CD4-positive, alpha-beta T cell (primary cell): ENCODE measurements at regions not wholly inside any gene's neighbourhood (a gene's known extent, or its start where the extent isn't known, plus 50 kb on each side); places are given as distances from the start of the nearest gene placed in this dataset.

Experiments
- ATAC-seq: fragments of 200-7000 bp; cut with Tn5 transposase; one replicate; pipeline ENCODE4 v1.10.0; 2022; ENCODE audit warnings: mild to moderate bottlenecking; ENCODE audit not compliant: poor library complexity
- CTCF ChIA-PET: fragments of 350-600 bp; sonication (Branson Sonifier 250); formaldehyde crosslinking; loops from one replicate; lab custom pipeline; 2021; ENCODE audit warnings: antibody characterized with exemption, inconsistent platforms; lab: Charles Lee
- POLR2A ChIA-PET: fragments of 350-600 bp; sonication (Branson Sonifier 250); formaldehyde crosslinking; loops from one replicate; lab custom pipeline; 2021; ENCODE audit warnings: antibody characterized with exemption, inconsistent platforms; lab: Charles Lee
- DNase-seq, 14 experiments: peaks; one replicate each; pipeline ENCODE4 v3.0.0-alpha.2; 2013 to 2020; ENCODE audit warnings: mixed read lengths in 2 of 14
- H3K27ac ChIP-seq, 2 donors: one replicate each; pipeline versions ENCODE4 v1.5.1 to v1.7.0; 2013; ENCODE audit warnings: low read length in 2 of 2, low read depth in 1 of 2, mild to moderate bottlenecking in 1 of 2
- H3K27me3 ChIP-seq, 2 experiments: 1 replicate in 1 of 2; 2 replicates in 1 of 2; pipeline versions ENCODE4 v1.6.1 to v1.7.0; 2013; ENCODE audit warnings: low read length in 2 of 2, control low read depth in 1 of 2, mild to moderate bottlenecking in 1 of 2, moderate library complexity in 1 of 2; ENCODE audit not compliant: insufficient read depth in 2 of 2, control insufficient read depth in 1 of 2
- H3K36me3 ChIP-seq: one replicate; pipeline ENCODE4 v1.6.1; 2013; ENCODE audit warnings: low read length, control low read depth; ENCODE audit not compliant: insufficient read depth
- H3K4me1 ChIP-seq: one replicate; pipeline ENCODE4 v1.6.1; 2013; ENCODE audit warnings: low read length, control low read depth; ENCODE audit not compliant: insufficient read depth
- H3K4me3 ChIP-seq: one replicate; pipeline ENCODE4 v1.5.1; 2013; ENCODE audit warnings: mild to moderate bottlenecking, low read length, moderate library complexity
- H3K9me3 ChIP-seq, 2 experiments: 1 replicate in 1 of 2; 2 replicates in 1 of 2; pipeline versions ENCODE4 v1.6.1 to v1.7.0; 2013; ENCODE audit warnings: low read length in 2 of 2, mild to moderate bottlenecking in 2 of 2, control low read depth in 1 of 2, moderate library complexity in 1 of 2; ENCODE audit not compliant: control insufficient read depth in 1 of 2, insufficient read depth in 1 of 2
- H3K27ac Mint-ChIP-seq: one replicate; pipeline ENCODE4 v1.8.0; 2020; ENCODE audit warnings: mixed read lengths
- H3K27me3 Mint-ChIP-seq: one replicate; pipeline ENCODE4 v1.8.0; 2021; ENCODE audit warnings: mixed read lengths
- H3K36me3 Mint-ChIP-seq: one replicate; pipeline ENCODE4 v1.8.0; 2021; ENCODE audit warnings: low read depth, mixed read lengths
- H3K4me1 Mint-ChIP-seq: one replicate; pipeline ENCODE4 v1.8.0; 2021; ENCODE audit warnings: low read depth, mixed read lengths
- H3K4me3 Mint-ChIP-seq: one replicate; pipeline ENCODE4 v1.8.0; 2020; ENCODE audit warnings: mild to moderate bottlenecking, mixed read lengths
- H3K9me3 Mint-ChIP-seq: one replicate; pipeline ENCODE4 v1.8.0; 2020; ENCODE audit warnings: mixed read lengths
- CTCF ChIP-seq: fragments of 200-600 bp; IDR thresholded peaks from one replicate; pipeline ENCODE4 v1.8.0; 2022; ENCODE audit warnings: antibody characterized with exemption, mild to moderate bottlenecking
- intact Hi-C, 2 experiments: fragments of 100-400 bp; cut with DNase I in 1 of 2; cut with micrococcal nuclease in 1 of 2; formaldehyde crosslinking; loops; one replicate each; pipeline versions ENCODE4 v1.15.1 to v1.9.0; 2023 to 2025; cut with DNase I, micrococcal nuclease

GRCh38 chr19:28899703-28900102 lies 313.2 kb downstream of the UQCRFS1 start:
- Mint-ChIP-seq H3K4me1 (no peaks in the 10 kb centered on the region), H3K27ac (no peak overlapping the region), H3K4me3 (no peak overlapping the region), H3K27me3 (no peaks in the 10 kb centered on the region), H3K9me3 (no peaks in the 10 kb centered on the region), H3K36me3 (no peaks in the 10 kb centered on the region)
- ChIA-PET CTCF (no interaction called here), POLR2A (no interaction called here)
- Histone ChIP-seq H3K27me3 (no peaks in the 10 kb centered on the region), H3K4me3 (no peak overlapping the region), H3K27ac (no peak overlapping the region), H3K36me3 (no peaks in the 10 kb centered on the region), H3K4me1 (no peaks in the 10 kb centered on the region), H3K9me3 (no peaks in the 10 kb centered on the region)
- intact Hi-C loops: no loop called here
- no peak for ATAC-seq
- DNase-seq: no peak
- no peak for TF ChIP-seq CTCF

GRCh38 chr19:28898249-28898648 lies 314.7 kb downstream of the UQCRFS1 start:
- Histone ChIP-seq H3K4me1 (no peaks in the 10 kb centered on the region), H3K36me3 (no peaks in the 10 kb centered on the region), H3K27me3 (no peaks in the 10 kb centered on the region), H3K27ac (no peak overlapping the region), H3K4me3 (no peak overlapping the region), H3K9me3 (no peaks in the 10 kb centered on the region)
- ChIA-PET CTCF (no interaction called here), POLR2A (no interaction called here)
- H3K4me3 Mint-ChIP-seq: no peak overlapping the region
- ATAC-seq: no peak
- H3K4me1 Mint-ChIP-seq: no peaks in the 10 kb centered on the region
- TF ChIP-seq CTCF: no peak
- intact Hi-C loops: no loop called here
- no peaks in the 10 kb centered on the region for H3K36me3 Mint-ChIP-seq
- H3K27ac Mint-ChIP-seq: no peak overlapping the region
- no peak for DNase-seq
- no peaks in the 10 kb centered on the region for H3K27me3 Mint-ChIP-seq
- no peaks in the 10 kb centered on the region for H3K9me3 Mint-ChIP-seq

- Histone ChIP-seq H3K36me3 (no peaks in the 10 kb centered on the region), H3K4me1 (no peaks in the 10 kb centered on the region), H3K27ac (no peak overlapping the region), H3K4me3 (no peak overlapping the region), H3K27me3 (peaks cover 0 to 2% of the 10 kb centered on the region in 2 experiments), H3K9me3 (peaks cover 0 to 12% of the 10 kb centered on the region in 2 experiments)
- CTCF ChIA-PET: no interaction called here
- peaks cover 9% of the 10 kb centered on the region for H3K27me3 Mint-ChIP-seq
- TF ChIP-seq CTCF: no peak
- DNase-seq (no peak), ATAC-seq (no peak)
- no peaks in the 10 kb centered on the region for H3K36me3 Mint-ChIP-seq
- H3K4me1 Mint-ChIP-seq: no peaks in the 10 kb centered on the region
- intact Hi-C loops: no loop called here
- no peak overlapping the region for H3K27ac Mint-ChIP-seq
- POLR2A ChIA-PET: no interaction called here
- no peaks in the 10 kb centered on the region for H3K9me3 Mint-ChIP-seq
- no peak overlapping the region for H3K4me3 Mint-ChIP-seq
These were observed 322.8 kb downstream of the UQCRFS1 start for GRCh38 chr19:28889941-28890670.
